GM19193 (cell line): ENCODE measurements at regions not wholly inside any gene's neighbourhood (a gene's known extent, or its start where the extent isn't known, plus 50 kb on each side); places are given as distances from the start of the nearest gene placed in this dataset.

ENCODE experiments used
- POLR2A ChIP-seq: IDR thresholded peaks from 4 replicates; pipeline ENCODE4 v1.6.1; 2011; ENCODE audit not compliant: insufficient read depth, insufficient read length; ENCODE audit errors: extremely low read depth

DNA sequence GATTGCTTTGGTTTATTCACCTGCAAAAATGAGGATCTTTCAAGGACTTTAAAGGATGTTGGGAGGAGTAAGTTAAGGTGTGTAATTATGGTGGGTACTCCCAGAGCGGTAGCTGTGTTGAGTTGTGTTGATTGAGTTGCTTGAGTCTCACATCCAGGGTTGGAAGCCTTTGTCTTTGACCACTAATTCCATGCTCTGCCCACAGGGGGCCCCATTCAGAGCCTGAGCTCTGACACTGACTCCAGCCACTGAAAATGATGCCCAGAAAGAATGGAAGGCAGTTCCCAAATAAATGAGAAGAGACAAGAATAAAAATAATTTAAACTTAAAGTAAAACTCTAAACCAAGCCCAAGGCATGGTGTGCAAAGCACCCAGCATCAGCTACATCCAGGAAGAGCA, 237.4 kb upstream of the PWP1 start:
- TF ChIP-seq POLR2A: no peak

- TF ChIP-seq POLR2A: no peak
Measured at GRCh38 chr12:107449891-107450290, 235.7 kb upstream of the PWP1 start.

DNA sequence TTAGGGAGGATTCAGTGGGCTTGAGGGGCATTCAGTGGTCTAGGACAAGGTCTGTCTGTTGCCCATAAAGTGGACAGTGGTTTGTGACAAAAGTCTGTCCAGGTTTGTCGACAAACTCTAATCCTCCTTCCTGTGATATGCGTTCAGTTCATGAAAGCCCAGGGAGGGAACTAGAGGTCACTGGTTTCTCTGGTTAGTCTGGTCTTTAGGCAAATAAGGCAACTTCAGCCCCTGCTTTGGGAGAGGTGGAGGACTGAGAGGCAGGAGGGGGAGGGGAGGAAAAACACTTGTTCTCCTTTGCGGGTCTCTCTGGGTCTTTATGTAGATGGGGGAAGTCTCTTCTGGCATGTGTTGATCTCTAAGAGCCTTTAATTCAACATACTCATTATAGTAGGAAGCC, 235.1 kb upstream of the PWP1 start:
- TF ChIP-seq POLR2A: no peak

GRCh38 chr12:107451246-107451645, 234.4 kb upstream of the PWP1 start:
- no peak for TF ChIP-seq POLR2A

DNA sequence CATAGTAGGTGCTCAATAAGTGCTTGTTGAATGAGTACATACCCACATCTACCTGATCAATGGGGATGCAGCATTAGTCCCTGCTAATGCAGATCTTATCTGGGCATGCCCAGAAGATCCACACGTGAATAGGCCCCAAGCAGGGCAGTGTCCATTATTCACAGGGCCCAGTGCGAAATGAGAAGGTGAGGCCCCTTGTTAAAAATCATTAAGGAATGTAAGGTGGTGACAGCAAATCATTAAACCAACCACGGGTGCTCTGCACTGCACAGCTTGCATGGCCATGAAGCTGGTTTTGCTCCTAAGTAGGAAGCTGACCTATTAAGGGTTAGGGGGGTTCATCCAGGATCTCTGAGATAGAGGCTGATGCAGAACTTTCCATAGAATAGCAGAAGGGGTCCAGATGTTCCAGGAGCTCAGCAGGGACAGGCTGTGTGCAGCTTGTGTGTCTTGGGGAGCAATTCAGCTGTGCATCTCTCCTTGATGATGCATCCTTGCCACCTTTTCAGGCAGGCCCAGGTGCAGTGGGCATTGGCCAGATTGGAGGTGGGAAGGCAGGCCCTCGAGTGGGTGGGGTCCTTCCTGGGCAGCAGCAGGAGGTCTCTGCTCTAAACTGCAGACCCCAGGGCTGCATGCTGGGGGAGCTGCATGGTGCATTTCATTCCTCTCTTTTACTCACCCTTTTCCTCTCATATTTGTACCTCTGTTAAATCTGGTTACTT, 231.3 kb upstream of the PWP1 start:
- no peak for TF ChIP-seq POLR2A

GRCh38 chr12:107457362-107457935, 228.2 kb upstream of the PWP1 start:
- TF ChIP-seq POLR2A: no peak

GRCh38 chr12:107458163-107458562, 227.4 kb upstream of the PWP1 start:
- no peak for TF ChIP-seq POLR2A

DNA sequence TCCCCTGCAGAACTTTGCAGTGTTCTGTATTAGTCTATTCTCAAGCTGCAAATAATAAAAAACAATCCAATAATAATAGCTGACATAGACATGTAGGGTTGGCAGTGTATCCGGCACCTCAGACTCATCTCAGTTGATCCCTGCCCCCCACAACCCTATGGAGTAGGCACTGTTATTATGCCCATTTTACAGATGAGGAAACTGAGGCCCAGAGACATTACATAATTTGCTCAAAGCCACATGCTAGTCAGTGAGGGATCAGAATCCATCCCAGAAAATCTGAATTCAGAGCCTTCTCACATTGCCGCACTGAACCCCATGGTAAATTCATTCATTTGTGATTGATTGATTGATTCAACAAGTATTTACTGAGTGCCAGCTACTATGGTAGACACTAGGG, 226.6 kb upstream of the PWP1 start:
- TF ChIP-seq POLR2A: no peak

GRCh38 chr12:107459641-107460040, 226.0 kb upstream of the PWP1 start:
- no peak for TF ChIP-seq POLR2A

GRCh38 chr12:107461222-107461975, 224.2 kb upstream of the PWP1 start:
- no peak for TF ChIP-seq POLR2A

DNA sequence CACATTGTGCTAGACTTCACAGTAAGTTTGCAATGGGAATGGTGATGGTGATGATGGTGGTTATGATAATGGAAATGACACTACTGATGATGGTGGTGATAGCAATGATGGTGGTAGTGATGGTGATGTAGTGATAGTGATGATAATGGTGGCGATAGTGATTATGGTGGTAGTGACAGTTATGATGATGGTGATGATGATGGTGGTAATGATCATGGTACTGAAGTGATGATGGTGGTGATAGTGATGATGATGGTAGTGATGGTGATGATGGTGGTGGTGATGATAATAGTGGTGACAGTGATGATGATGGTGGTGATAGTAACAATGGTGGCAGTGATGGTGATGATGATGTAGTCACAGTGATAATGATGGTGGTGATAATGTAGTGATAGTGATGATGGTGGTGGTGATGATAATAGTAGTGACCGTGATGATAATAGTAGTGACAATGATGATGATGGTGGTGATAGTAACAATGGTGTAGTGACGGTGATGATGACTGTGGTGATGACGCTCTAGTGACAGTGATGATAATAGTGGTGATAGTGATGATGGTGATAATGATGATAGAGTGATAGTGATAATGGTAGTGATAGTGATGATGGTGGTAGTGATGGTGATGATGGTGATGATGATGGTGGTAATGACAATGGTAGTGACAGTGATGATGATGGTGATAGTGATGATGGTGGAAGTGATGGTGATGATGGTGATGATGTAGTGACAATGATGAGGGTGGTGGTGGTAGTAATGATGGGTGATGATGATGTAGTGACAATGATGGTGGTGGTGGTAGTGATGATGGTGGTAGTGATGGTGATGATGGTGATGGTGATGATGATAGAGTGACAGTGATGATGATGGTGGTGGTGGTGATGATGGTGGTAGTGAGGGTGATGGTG, 222.9 kb upstream of the PWP1 start:
- no peak for TF ChIP-seq POLR2A

- no peak for TF ChIP-seq POLR2A
Measured at GRCh38 chr12:107464644-107465043, 221.0 kb upstream of the PWP1 start.

DNA sequence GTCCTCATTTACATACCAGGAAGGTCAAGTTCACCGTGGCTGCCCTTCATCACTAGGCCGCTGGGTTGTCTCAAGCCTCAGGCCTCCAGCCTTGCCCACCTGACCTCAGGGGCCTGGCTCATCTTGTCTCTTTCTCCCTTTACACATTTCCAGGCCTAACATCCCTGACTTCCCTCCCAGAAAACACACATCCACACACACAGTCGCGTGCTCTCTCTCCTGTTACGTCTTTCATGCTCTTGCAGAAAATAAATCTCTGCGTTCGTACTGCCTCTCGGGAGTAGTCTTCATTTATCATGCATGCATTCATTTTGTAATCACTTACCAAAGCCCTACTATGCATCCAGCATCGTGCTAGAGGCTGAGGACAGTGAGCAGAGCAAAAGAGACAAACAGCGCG, 220.0 kb upstream of the PWP1 start:
- no peak for TF ChIP-seq POLR2A

GRCh38 chr12:107467716-107468115, 217.9 kb upstream of the PWP1 start:
- TF ChIP-seq POLR2A: no peak

DNA sequence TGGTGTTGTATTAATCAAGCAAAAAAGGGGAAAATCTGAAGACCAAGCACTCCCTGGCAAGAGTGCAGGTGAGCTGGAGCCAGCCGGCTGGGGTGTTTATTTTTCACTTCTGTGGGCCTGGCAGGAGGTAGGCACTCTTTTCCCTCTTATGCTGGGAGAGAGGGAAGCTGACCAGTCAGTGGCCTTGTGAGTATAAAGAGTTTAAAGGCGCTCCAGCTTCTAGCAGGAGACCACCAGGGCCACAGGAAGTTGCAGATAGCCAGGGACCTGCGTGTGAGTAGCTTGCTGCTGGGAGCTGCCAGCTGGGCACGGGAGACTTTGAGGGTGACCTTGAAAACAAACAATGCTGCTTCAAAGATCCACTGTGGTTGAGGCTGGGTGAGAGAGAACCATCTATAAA, 217.4 kb upstream of the PWP1 start:
- no peak for TF ChIP-seq POLR2A

GRCh38 chr12:107469011-107469410, 216.6 kb upstream of the PWP1 start:
- no peak for TF ChIP-seq POLR2A

DNA sequence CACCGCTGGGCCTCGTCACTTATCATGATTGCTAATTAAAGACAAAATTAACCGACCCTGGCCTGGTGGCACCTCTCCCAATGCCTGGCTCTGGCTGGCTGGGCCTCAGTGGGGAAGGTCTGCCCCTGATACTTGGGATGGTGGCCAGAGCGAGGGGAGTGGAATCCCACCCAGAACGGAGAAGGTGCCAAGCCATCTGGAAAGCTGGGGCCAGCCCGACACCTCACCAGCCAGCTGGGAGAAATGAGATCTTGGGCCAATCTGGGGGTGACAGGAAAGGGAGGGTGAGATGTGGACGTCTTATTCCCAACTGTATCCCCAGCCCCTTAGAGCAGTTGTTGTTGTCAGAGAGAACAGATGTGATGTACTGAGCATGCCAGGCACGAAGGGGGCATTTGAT, 215.0 kb upstream of the PWP1 start:
- no peak for TF ChIP-seq POLR2A
